ENCODE measurements at regions not wholly inside any gene's neighbourhood (a gene's known extent, or its start where the extent isn't known, plus 50 kb on each side); places are given as distances from the start of the nearest gene placed in this dataset.

DNA sequence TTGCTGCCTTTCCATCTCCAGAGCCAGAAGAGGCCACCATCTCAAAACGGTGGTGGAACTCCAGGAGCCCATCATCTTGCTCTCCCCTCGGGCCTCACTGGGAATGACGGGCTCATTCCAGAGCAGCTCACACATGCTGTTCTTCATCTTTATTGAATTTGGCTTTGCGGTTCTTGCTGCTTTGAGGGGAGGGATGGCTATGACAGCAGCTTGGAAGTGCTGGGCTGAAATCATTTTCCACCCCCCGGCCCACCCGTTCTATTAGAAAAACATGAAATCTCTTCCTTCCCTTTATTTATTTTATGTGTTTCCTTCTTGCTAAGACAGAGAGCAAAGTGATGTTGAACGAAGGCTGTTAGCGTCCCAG is 149.8 kb upstream of the RPL38 start (continued):
- TF ChIP-seq, protein P1, sequence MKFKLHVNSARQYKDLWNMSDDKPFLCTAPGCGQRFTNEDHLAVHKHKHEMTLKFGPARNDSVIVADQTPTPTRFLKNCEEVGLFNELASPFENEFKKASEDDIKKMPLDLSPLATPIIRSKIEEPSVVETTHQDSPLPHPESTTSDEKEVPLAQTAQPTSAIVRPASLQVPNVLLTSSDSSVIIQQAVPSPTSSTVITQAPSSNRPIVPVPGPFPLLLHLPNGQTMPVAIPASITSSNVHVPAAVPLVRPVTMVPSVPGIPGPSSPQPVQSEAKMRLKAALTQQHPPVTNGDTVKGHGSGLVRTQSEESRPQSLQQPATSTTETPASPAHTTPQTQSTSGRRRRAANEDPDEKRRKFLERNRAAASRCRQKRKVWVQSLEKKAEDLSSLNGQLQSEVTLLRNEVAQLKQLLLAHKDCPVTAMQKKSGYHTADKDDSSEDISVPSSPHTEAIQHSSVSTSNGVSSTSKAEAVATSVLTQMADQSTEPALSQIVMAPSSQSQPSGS (IDR thresholded peaks at IDR 0.05; ENCODE audit: low read length) = no peak
- no peak for TF ChIP-seq YY1 (IDR thresholded peaks at IDR 0.05; ENCODE audit: low read depth, low read length)
- no peak for TF ChIP-seq SP4 (IDR thresholded peaks at IDR 0.05; ENCODE audit: low read length)
